Fibroblast of lung (primary cell): ENCODE measurements at regions not wholly inside any gene's neighbourhood (a gene's known extent, or its start where the extent isn't known, plus 50 kb on each side); places are given as distances from the start of the nearest gene placed in this dataset.
"Not testable (repeated sequence)": the region's sequence is repeated elsewhere in the genome, so short reads cannot be mapped to it uniquely, and the experiment has no call there.

Experiments used
- DNase-seq, 2 donors: peaks; one replicate each; pipeline versions ENCODE4 v3.0.0 to v3.0.0-alpha.2; 2010; ENCODE audit warnings: low read depth in 2 of 2
- H2AFZ ChIP-seq: 2 replicates; pipeline ENCODE4 v1.5.1; 2012; ENCODE audit warnings: low read length, control low read depth, inconsistent platforms
- H3K27ac ChIP-seq: 2 replicates; pipeline ENCODE4 v1.5.1; 2011; ENCODE audit warnings: low read length, control low read depth; ENCODE audit not compliant: insufficient read depth
- H3K27me3 ChIP-seq: 2 replicates; pipeline ENCODE4 v1.5.1; 2011; ENCODE audit warnings: mild to moderate bottlenecking, low read length; ENCODE audit not compliant: control insufficient read depth, insufficient read depth
- H3K36me3 ChIP-seq: 2 replicates; pipeline ENCODE4 v1.5.1; 2011; ENCODE audit warnings: low read length; ENCODE audit not compliant: control insufficient read depth, insufficient read depth
- H3K4me1 ChIP-seq: 2 replicates; pipeline ENCODE4 v1.5.1; 2011; ENCODE audit warnings: low read length; ENCODE audit not compliant: control insufficient read depth, insufficient read depth; ENCODE audit errors: extremely low read depth
- H3K4me2 ChIP-seq: 2 replicates; pipeline ENCODE4 v1.5.1; 2011; ENCODE audit warnings: low read length, control low read depth; ENCODE audit not compliant: insufficient read depth; ENCODE audit errors: extremely low read depth
- H3K4me3 ChIP-seq, 4 experiments: fragments of 200-600 bp in 1 of 4; sonication (generic) in 1 of 4; replicated peaks in 1 of 4; 2 replicates each; pipeline ENCODE4 v1.5.1; 2011 to 2016; ENCODE audit warnings: low read length in 4 of 4, low read depth in 3 of 4, mild to moderate bottlenecking in 3 of 4, control low read depth in 2 of 4, inconsistent platforms in 1 of 4, mixed read lengths in 1 of 4; ENCODE audit not compliant: insufficient read depth in 1 of 4; ENCODE audit errors: control extremely low read depth in 1 of 4
- H3K79me2 ChIP-seq: 2 replicates; pipeline ENCODE4 v1.5.1; 2012; ENCODE audit warnings: mild to moderate bottlenecking, low read length, inconsistent platforms; ENCODE audit not compliant: control insufficient read depth, insufficient read depth
- H3K9ac ChIP-seq: 2 replicates; pipeline ENCODE4 v1.5.1; 2011; ENCODE audit warnings: mild to moderate bottlenecking, low read length, control low read depth; ENCODE audit not compliant: insufficient read depth
- H3K9me3 ChIP-seq: 2 replicates; pipeline ENCODE4 v1.5.1; 2012; ENCODE audit warnings: low read depth, low read length; ENCODE audit not compliant: control insufficient read depth, insufficient read depth
- H4K20me1 ChIP-seq: 2 replicates; pipeline ENCODE4 v1.5.1; 2011; ENCODE audit warnings: low read length; ENCODE audit not compliant: control insufficient read depth, insufficient read depth; ENCODE audit errors: extremely low read depth

DNA sequence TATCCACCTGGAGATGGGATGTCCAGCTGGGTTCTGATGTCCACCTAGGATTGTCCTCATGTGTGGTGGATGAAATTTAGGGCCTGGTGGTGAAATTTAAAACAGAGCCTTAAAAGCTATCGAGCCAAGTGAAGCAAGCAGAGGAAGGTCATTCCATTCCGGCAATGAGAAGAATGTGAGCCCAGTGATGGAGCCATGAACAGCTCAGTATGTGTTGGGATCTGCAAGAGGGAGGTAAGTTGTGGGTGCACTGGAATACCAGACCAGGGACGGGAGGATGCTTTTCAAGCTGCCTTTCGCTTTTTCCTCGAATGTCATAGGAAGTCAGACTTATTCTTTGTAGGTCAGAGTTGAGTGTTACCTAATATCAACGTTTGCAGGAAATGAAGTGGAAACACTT lies 80.6 kb upstream of the THOC3 start:
- H3K4me3 ChIP-seq, H3K4me1 ChIP-seq, DNase-seq, H3K27me3 ChIP-seq, H3K9me3 ChIP-seq, H3K4me2 ChIP-seq, H3K36me3 ChIP-seq, H4K20me1 ChIP-seq, H2AFZ ChIP-seq, H3K27ac ChIP-seq, H3K9ac ChIP-seq, H3K79me2 ChIP-seq: not testable (repeated sequence)

DNA sequence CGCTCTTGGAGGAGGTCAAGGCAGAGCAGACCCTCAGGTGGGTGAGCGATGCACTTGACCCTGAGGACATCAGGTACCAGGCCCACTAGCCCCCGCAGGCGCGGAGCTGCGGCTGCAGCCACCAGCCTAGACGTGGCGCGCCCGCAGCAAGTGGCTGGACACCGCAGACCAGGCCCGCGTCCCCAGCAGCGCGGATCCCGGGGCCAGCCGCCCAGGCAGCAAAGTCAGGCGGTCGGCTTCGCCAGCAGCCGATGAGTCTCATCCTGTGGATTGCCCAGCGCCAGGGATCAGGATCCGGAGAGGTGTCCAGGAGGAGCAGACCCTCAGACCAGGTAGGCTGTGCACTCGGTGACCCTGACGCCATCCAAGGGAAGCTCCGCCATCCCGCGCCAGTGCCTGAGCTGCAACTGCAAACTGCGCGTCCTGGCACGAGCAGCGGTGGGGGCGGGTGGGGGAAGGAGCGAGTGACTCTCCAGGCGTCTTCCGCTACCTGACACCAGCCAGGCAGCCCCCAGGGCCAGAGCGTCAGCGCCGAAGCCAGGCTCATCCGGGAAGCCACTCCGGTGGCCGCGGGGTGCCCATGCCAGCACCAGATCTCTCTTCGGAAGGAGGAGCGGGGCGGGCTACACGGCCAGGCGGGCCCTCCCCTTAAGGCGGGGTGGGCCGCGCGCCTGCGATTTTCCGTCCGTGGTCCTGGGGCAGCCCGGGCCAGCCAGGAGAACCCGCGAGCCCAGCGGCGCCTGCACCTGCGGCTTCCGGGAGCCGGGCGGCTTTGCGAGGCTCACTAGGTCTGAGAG lies 92.6 kb upstream of the THOC3 start:
- not testable (repeated sequence) for H3K36me3 ChIP-seq, H3K27me3 ChIP-seq, H3K79me2 ChIP-seq, H2AFZ ChIP-seq, H3K4me1 ChIP-seq, H3K4me3 ChIP-seq, H3K4me2 ChIP-seq, H4K20me1 ChIP-seq, H3K9ac ChIP-seq, H3K27ac ChIP-seq, H3K9me3 ChIP-seq, DNase-seq

DNA sequence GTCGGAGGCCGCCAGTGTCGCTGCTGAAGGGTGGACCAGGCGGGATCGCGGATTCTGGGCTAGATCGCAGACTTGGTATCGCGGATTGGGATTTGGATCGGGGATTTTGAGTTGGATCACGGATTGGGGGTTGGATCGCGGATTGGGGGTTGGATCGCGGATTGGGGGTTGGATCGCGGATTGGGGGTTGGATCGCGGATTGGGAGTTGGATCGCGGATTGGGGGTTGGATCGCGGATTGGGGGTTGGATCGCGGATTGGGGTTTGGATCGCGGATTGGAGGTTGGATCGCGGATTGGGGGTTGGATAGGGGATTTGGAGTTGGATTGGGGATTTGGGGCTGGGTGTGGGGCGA lies 93.1 kb upstream of the THOC3 start:
- not testable (repeated sequence) for DNase-seq, H3K27ac ChIP-seq, H4K20me1 ChIP-seq, H3K9ac ChIP-seq, H3K4me2 ChIP-seq, H3K4me1 ChIP-seq, H2AFZ ChIP-seq, H3K79me2 ChIP-seq, H3K9me3 ChIP-seq, H3K36me3 ChIP-seq, H3K4me3 ChIP-seq, H3K27me3 ChIP-seq

GRCh38 chr5:176061660-176062059 lies 93.5 kb upstream of the THOC3 start:
- H3K27ac ChIP-seq, H3K79me2 ChIP-seq, DNase-seq, H3K4me1 ChIP-seq, H4K20me1 ChIP-seq, H3K9me3 ChIP-seq, H2AFZ ChIP-seq, H3K36me3 ChIP-seq, H3K27me3 ChIP-seq, H3K9ac ChIP-seq, H3K4me3 ChIP-seq, H3K4me2 ChIP-seq: not testable (repeated sequence)

DNA sequence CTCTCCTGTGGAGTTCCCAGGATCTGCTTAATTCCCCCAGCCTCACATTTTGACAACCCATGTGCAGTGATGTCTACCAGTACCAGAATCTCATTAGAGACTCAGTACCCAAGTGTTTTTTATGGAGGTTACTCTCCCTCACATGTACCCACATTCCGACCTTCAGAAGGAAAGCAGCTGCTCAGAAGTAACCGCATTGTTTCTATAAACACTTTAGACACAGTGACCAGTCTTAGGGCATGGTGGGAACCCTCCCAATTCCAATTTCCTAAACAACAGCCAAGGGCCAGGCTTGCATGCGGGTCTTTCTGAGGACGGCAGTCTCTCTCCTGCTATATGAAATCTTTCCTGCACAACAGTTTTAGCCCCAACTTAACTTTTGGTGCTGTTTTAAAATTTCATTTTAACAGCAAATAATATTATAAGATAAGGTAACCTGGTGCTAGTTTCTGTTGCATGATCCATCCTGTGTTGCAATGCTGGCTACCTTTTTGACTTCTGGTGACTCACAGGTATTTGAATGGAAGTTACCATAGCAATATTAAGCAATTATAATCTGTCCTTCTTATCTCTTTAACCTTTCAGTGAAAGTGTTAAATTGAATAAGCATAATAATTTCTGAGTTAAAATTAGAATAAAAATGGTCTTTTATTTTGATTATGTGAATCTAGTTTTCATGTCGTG lies 98.3 kb upstream of the THOC3 start:
- not testable (repeated sequence) for H3K4me2 ChIP-seq, H2AFZ ChIP-seq, H3K27ac ChIP-seq, H4K20me1 ChIP-seq, H3K9me3 ChIP-seq, H3K36me3 ChIP-seq, H3K4me1 ChIP-seq, H3K9ac ChIP-seq, H3K27me3 ChIP-seq, H3K4me3 ChIP-seq, DNase-seq, H3K79me2 ChIP-seq

DNA sequence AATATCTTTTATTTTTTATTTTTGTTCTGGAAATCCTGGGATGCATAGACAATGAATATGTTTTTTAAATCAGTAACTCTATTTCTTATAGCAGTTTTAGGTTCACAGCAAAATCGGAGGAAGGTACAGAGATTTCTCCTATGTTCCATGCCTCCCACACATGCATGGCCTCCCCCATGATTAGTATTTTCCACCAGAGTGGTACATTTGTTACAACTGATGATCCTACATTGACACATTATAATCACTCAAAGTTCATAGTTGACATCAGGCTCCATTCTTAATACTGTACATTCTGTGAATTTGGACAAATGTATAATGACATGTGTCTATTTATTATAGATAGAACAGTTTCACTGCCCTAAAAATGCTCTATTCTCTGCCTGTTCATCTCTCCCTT lies 99.0 kb upstream of the THOC3 start:
- H4K20me1 ChIP-seq, H3K9me3 ChIP-seq, H3K4me2 ChIP-seq, H3K4me3 ChIP-seq, H3K27me3 ChIP-seq, H3K36me3 ChIP-seq, H3K4me1 ChIP-seq, H3K9ac ChIP-seq, H3K79me2 ChIP-seq, DNase-seq, H2AFZ ChIP-seq, H3K27ac ChIP-seq: not testable (repeated sequence)

- H3K36me3 ChIP-seq = not testable (repeated sequence)
Observed at GRCh38 chr5:176067948-176068347, 99.8 kb upstream of the THOC3 start.

More at GRCh38 chr5:176067948-176068347, 99.8 kb upstream of the THOC3 start:
- H3K27ac ChIP-seq, H2AFZ ChIP-seq, H3K79me2 ChIP-seq, H3K4me2 ChIP-seq, DNase-seq, H3K27me3 ChIP-seq, H4K20me1 ChIP-seq, H3K4me3 ChIP-seq, H3K9ac ChIP-seq, H3K9me3 ChIP-seq, H3K4me1 ChIP-seq: not testable (repeated sequence)
